Trophoblast cell (in vitro differentiated cells and primary cell): ENCODE measurements at regions not wholly inside any gene's neighbourhood (a gene's known extent, or its start where the extent isn't known, plus 50 kb on each side); places are given as distances from the start of the nearest gene placed in this dataset.

ENCODE experiments used
- DNase-seq, 2 donors: peaks; one replicate each; pipeline ENCODE4 v3.0.0-alpha.2; 2016
- H2AFZ ChIP-seq: 2 replicates; pipeline ENCODE4 v1.6.1; 2013; ENCODE audit warnings: low read length, moderate library complexity, mild to moderate bottlenecking; ENCODE audit not compliant: insufficient read depth, poor library complexity
- H2AK5ac ChIP-seq: 2 replicates; pipeline ENCODE4 v1.6.1; 2013; ENCODE audit warnings: mild to moderate bottlenecking, low read length
- H2BK120ac ChIP-seq: 2 replicates; pipeline ENCODE4 v1.6.1; 2013; ENCODE audit warnings: low read length, mild to moderate bottlenecking, moderate library complexity; ENCODE audit not compliant: insufficient read depth, poor library complexity
- H2BK12ac ChIP-seq: 2 replicates; pipeline ENCODE4 v1.6.1; 2013; ENCODE audit warnings: mild to moderate bottlenecking, low read length, moderate library complexity
- H2BK5ac ChIP-seq: 2 replicates; pipeline ENCODE4 v1.6.1; 2013; ENCODE audit warnings: low read length, low read depth, moderate library complexity, mild to moderate bottlenecking; ENCODE audit not compliant: poor library complexity
- H3K14ac ChIP-seq: 2 replicates; pipeline ENCODE4 v1.6.1; 2013; ENCODE audit warnings: mild to moderate bottlenecking, low read length
- H3K18ac ChIP-seq: 2 replicates; pipeline ENCODE4 v1.6.1; 2013; ENCODE audit warnings: mild to moderate bottlenecking, low read length
- H3K23ac ChIP-seq: 2 replicates; pipeline ENCODE4 v1.6.1; 2013; ENCODE audit warnings: low read length
- H3K27ac ChIP-seq: 2 replicates; pipeline ENCODE4 v1.5.1; 2013; ENCODE audit warnings: low read depth, mild to moderate bottlenecking, inconsistent platforms, low read length, moderate library complexity
- H3K27me3 ChIP-seq: 2 replicates; pipeline ENCODE4 v1.6.1; 2013; ENCODE audit warnings: inconsistent platforms, mild to moderate bottlenecking, low read length, moderate library complexity; ENCODE audit not compliant: insufficient read depth
- H3K36me3 ChIP-seq, 2 experiments: 1 replicate in 1 of 2; 2 replicates in 1 of 2; pipeline ENCODE4 v1.6.1; 2013; ENCODE audit warnings: low read length in 2 of 2, mild to moderate bottlenecking in 2 of 2, moderate library complexity in 1 of 2; ENCODE audit not compliant: insufficient read depth in 2 of 2, control insufficient read depth in 1 of 2
- H3K4ac ChIP-seq: 2 replicates; pipeline ENCODE4 v1.6.1; 2013; ENCODE audit warnings: low read depth, mild to moderate bottlenecking, low read length, moderate library complexity
- H3K4me1 ChIP-seq, 2 experiments: 1 replicate in 1 of 2; 2 replicates in 1 of 2; pipeline ENCODE4 v1.6.1; 2013; ENCODE audit warnings: low read length in 2 of 2, mild to moderate bottlenecking in 2 of 2, moderate library complexity in 1 of 2; ENCODE audit not compliant: insufficient read depth in 2 of 2, control insufficient read depth in 1 of 2
- H3K4me2 ChIP-seq: 2 replicates; pipeline ENCODE4 v1.6.1; 2013; ENCODE audit warnings: inconsistent platforms, mild to moderate bottlenecking, low read length, moderate library complexity
- H3K4me3 ChIP-seq: 2 replicates; pipeline ENCODE4 v1.5.1; 2013; ENCODE audit warnings: mild to moderate bottlenecking, low read depth, low read length, inconsistent platforms
- H3K79me1 ChIP-seq: one replicate; pipeline ENCODE4 v1.6.1; 2013; ENCODE audit warnings: low read length
- H3K79me2 ChIP-seq: 2 replicates; pipeline ENCODE4 v1.6.1; 2013; ENCODE audit warnings: low read length, mild to moderate bottlenecking; ENCODE audit not compliant: control insufficient read depth, insufficient read depth, poor library complexity
- H3K9ac ChIP-seq: 2 replicates; pipeline ENCODE4 v1.6.1; 2013; ENCODE audit warnings: mild to moderate bottlenecking, low read length
- H3K9me3 ChIP-seq: 2 replicates; pipeline ENCODE4 v1.6.1; 2013; ENCODE audit warnings: low read depth, mild to moderate bottlenecking, control low read depth, inconsistent platforms, low read length; ENCODE audit not compliant: insufficient read depth
- H4K12ac ChIP-seq: 2 replicates; pipeline ENCODE4 v1.6.1; 2013; ENCODE audit warnings: low read depth, mild to moderate bottlenecking, low read length, moderate library complexity
- H4K8ac ChIP-seq: 2 replicates; pipeline ENCODE4 v1.6.1; 2013; ENCODE audit warnings: low read depth, mild to moderate bottlenecking, low read length, moderate library complexity
- H4K91ac ChIP-seq: one replicate; pipeline ENCODE4 v1.6.1; 2013; ENCODE audit warnings: low read depth, mild to moderate bottlenecking, low read length, moderate library complexity
- WGBS: extraction: QIAGEN DNeasy Blood & Tissue Kit; methylation state at CpG from one replicate; pipeline ENCODE4 v1.1.7; 2013; ENCODE audit warnings: missing lambda C conversion rate; ENCODE audit not compliant: insufficient read length, insufficient coverage; ENCODE audit errors: extremely low coverage; 5-methylcytosine and 5-hydroxymethylcytosine counted together

GRCh38 chr2:59259913-59260312, 1018.8 kb upstream of the FANCL start:
- Histone ChIP-seq H3K27me3 (no peaks in the 10 kb centered on the region), H3K4me2 (no peak overlapping the region), H4K8ac (no peak overlapping the region), H3K18ac (no peak overlapping the region), H3K14ac (no peak overlapping the region), H2BK120ac (no peak overlapping the region), H3K4me1 (no peaks in the 10 kb centered on the region), H4K12ac (no peak overlapping the region), H3K36me3 (no peaks in the 10 kb centered on the region), H3K23ac (no peak overlapping the region), H3K4me3 (no peak overlapping the region), H3K9me3 (no peaks in the 10 kb centered on the region), H2BK5ac (no peak overlapping the region), H3K4ac (no peak overlapping the region), H2BK12ac (no peak overlapping the region), H3K9ac (no peak overlapping the region), H4K91ac (no peak overlapping the region), H3K79me1 (no peaks in the 10 kb centered on the region), H2AK5ac (no peak overlapping the region), H3K79me2 (no peaks in the 10 kb centered on the region), H3K27ac (no peak overlapping the region), H2AFZ (no peak overlapping the region)
- WGBS, result no CpG with 5 or more reads among the region's 3 CpGs
- DNase-seq, result no peak

- no CpG with 5 or more reads among the region's 4 CpGs for WGBS
- Histone ChIP-seq H2BK5ac (no peak overlapping the region), H2BK12ac (no peak overlapping the region), H2AK5ac (no peak overlapping the region), H3K9ac (no peak overlapping the region), H2BK120ac (no peak overlapping the region), H2AFZ (no peak overlapping the region), H3K4me2 (no peak overlapping the region), H3K18ac (no peak overlapping the region), H4K8ac (no peak overlapping the region), H3K36me3 (no peaks in the 10 kb centered on the region), H4K91ac (no peak overlapping the region), H3K4me3 (no peak overlapping the region), H3K27ac (no peak overlapping the region), H3K9me3 (no peaks in the 10 kb centered on the region), H4K12ac (no peak overlapping the region), H3K23ac (no peak overlapping the region), H3K79me2 (no peaks in the 10 kb centered on the region), H3K27me3 (no peaks in the 10 kb centered on the region), H3K4me1 (no peaks in the 10 kb centered on the region), H3K14ac (no peak overlapping the region), H3K79me1 (no peaks in the 10 kb centered on the region), H3K4ac (no peak overlapping the region)
- no peak for DNase-seq
These were observed 1015.2 kb upstream of the FANCL start for GRCh38 chr2:59256290-59256689.

- H3K18ac ChIP-seq, result no peak overlapping the region
- no peak overlapping the region for H3K4me3 ChIP-seq
- H4K8ac ChIP-seq, result no peak overlapping the region
- H3K79me1 ChIP-seq, result peaks cover 6% of the 10 kb centered on the region
- no peak overlapping the region for H3K4me2 ChIP-seq
- WGBS, result no CpG with 5 or more reads among the region's 1 CpG
- H2BK5ac ChIP-seq, result no peak overlapping the region
- no peak overlapping the region for H3K23ac ChIP-seq
- no peak overlapping the region for H2AK5ac ChIP-seq
- H3K27ac ChIP-seq, result no peak overlapping the region
- H3K9ac ChIP-seq, result no peak overlapping the region
- no peak for DNase-seq
- no peaks in the 10 kb centered on the region for H3K27me3 ChIP-seq
- H2AFZ ChIP-seq, result no peak overlapping the region
- no peak overlapping the region for H3K14ac ChIP-seq
- H4K12ac ChIP-seq, result no peak overlapping the region
- no peaks in the 10 kb centered on the region for H3K79me2 ChIP-seq
- peaks cover 4 to 6% of the 10 kb centered on the region in 2 experiments for H3K4me1 ChIP-seq
- no peak overlapping the region for H4K91ac ChIP-seq
- no peaks in the 10 kb centered on the region for H3K36me3 ChIP-seq
- no peak overlapping the region for H2BK12ac ChIP-seq
- H3K4ac ChIP-seq, result no peak overlapping the region
- no peaks in the 10 kb centered on the region for H3K9me3 ChIP-seq
- H2BK120ac ChIP-seq, result no peak overlapping the region
These were observed 1013.2 kb upstream of the FANCL start for GRCh38 chr2:59254279-59254678.

- Histone ChIP-seq H4K91ac (no peak overlapping the region), H3K14ac (no peak overlapping the region), H2BK5ac (no peak overlapping the region), H3K36me3 (no peaks in the 10 kb centered on the region), H3K27ac (peak overlapping the region; percentile 27), H3K4me2 (peak overlapping the region; percentile 49), H3K9me3 (no peaks in the 10 kb centered on the region), H3K4me3 (no peak overlapping the region), H3K9ac (no peak overlapping the region), H3K79me1 (peaks cover 6% of the 10 kb centered on the region), H3K18ac (no peak overlapping the region), H3K79me2 (no peaks in the 10 kb centered on the region), H2BK120ac (no peak overlapping the region), H4K8ac (no peak overlapping the region), H4K12ac (no peak overlapping the region), H3K4ac (no peak overlapping the region), H3K4me1 (peaks cover 4 to 6% of the 10 kb centered on the region in 2 experiments), H3K27me3 (no peaks in the 10 kb centered on the region), H3K23ac (no peak overlapping the region), H2BK12ac (no peak overlapping the region), H2AK5ac (no peak overlapping the region), H2AFZ (no peak overlapping the region)
- WGBS, result no CpG with 5 or more reads among the region's 1 CpG
- DNase-seq, result peak; percentile 12 to 37
These were observed 1009.2 kb upstream of the FANCL start for GRCh38 chr2:59250307-59250677.
